SHP77 (cell line): ENCODE measurements at regions not wholly inside any gene's neighbourhood (a gene's known extent, or its start where the extent isn't known, plus 50 kb on each side); places are given as distances from the start of the nearest gene placed in this dataset.

ENCODE experiments used
- DNase-seq, 2 experiments: peaks; one replicate each; lab custom pipeline; 2025; lab: John Stamatoyannopoulos, UW

- no peak for DNase-seq
Observed at GRCh38 chr16:85971902-85972638, 73.1 kb downstream of the IRF8 start.

DNA sequence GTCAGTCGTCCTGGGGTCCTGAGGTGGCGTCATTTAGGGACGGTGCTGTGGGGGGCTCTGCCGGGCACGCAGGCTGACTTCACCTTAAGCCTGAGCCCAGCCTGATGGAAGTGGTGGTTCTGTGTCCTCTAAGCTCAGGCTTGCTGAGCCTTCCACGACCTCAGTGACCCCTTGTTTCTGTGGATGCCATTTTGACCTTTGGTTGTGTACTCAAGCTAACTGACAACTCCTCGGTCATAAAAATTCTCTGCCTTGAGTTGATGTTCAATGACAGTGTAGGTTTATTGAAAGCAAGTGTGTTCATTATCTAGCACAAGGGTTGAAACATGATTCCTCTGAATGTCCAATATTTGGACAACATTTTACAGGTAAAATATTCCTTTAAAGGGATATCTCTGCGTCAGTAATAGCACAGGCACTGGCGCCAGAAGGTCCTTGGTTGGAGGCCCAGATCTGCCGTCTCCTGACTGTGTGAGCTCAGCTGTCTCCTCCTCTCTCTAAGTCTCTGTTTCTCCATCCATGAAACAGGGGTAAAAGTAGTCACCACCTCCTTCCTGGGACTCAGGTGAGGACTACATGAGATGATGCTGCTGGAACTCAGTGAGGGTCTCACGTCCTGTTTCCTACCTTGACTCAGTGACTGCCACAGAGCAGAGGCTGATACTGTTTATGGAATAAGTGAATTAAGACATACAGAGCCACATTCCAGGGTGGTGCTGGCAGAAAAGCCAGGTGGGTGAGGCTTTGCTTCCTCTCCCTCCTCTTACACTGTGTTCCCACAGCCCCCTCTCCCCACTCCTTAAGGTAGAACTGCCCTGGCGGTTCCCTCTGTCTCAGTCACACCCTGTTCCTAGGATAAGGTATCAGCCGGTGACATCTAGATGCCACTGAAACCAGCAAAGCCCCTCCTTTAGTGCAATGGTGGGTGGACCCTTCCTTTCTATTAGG, 75.7 kb downstream of the IRF8 start:
- DNase-seq = no peak

DNA sequence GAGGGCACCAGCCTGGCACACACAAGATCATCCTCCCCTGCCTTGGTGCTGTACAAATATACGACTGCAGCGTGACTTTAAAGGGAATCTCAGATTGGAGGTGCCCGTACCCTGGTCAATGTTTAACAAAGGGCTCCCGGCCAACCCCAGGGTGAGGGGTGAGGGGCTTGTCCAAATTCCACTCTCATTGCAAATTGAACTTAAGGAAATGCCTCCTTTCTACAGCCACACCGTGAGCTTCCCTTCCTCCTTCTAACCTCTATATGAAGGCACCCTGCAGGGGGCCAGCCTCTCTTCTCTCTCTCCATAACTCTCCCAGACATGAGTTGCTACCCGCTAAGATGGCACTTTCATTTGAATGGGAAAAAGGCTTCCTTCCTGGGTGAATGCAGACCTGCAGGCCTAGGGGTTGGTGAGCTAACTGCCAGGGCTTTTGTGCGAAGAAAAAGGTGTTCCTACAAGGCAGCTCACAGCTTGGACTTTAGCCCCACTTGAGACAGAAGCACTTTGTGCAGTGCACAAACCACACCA, 76.6 kb downstream of the IRF8 start:
- no peak for DNase-seq

DNA sequence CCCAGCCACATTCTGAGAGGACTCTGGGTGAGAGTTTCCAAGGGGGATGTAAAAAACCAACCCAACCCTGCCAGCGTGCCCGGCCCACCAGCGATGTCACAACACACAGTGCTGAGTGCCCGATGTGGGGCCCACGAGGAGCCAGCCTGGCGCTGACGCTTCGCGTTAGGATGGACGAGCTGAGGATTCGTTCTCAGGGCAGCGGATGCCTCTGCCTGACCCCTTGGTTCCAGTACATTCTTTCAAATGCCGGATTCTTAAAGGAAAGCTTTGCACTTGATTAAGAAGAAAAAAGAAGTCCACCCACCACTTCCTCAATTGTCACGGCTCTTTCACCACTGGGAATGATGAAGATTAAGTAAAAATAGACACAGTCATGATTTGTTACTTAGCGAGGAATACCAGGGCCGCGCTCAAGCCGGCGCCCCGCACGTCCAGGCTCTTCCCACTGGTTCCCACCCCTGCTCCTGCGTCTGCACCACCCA, 79.4 kb downstream of the IRF8 start:
- no peak for DNase-seq

GRCh38 chr16:85978976-85979375, 80.0 kb downstream of the IRF8 start:
- no peak for DNase-seq

GRCh38 chr16:85979605-85980004, 80.6 kb downstream of the IRF8 start:
- no peak for DNase-seq

- DNase-seq = no peak
Observed at GRCh38 chr16:85980686-85981085, 81.7 kb downstream of the IRF8 start.

DNA sequence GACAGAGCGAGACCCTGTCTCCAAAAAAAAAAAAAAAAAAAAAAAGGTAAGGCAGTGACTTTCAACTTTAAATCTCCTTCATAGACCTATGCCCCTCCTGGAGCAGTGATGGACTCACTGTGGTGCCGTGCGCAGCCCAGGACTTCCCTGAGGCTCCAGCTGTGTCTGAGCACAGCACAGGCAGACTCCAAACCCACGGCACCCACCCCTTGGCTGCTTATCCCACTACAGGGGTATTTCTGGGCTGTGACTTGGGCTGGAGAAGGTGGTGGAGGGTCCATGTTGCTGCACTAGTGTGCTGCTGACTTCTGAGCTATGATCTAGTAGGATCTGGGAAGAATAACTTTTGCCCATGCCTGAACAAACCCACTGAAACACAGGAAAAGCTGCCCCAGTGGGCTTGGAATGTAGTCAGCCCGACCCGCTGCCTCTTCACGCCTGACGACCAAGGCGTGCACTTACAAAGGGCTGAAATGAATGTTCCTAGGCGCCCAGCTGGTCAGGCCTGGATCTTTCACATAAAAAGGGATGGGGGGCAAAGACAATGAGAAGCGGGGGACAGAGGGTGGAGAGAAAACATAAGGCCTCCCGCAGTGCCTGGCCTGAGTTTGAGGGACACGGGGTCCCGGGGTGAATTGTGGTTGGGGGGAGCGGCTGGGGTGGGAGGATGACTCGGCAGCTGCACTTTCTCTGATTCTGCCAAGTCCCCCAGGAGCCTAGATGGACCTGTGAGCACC, 83.0 kb downstream of the IRF8 start:
- DNase-seq = no peak

GRCh38 chr16:85982563-85982939, 83.6 kb downstream of the IRF8 start:
- no peak for DNase-seq

- no peak for DNase-seq
Observed at GRCh38 chr16:85983064-85983463, 84.1 kb downstream of the IRF8 start.

DNA sequence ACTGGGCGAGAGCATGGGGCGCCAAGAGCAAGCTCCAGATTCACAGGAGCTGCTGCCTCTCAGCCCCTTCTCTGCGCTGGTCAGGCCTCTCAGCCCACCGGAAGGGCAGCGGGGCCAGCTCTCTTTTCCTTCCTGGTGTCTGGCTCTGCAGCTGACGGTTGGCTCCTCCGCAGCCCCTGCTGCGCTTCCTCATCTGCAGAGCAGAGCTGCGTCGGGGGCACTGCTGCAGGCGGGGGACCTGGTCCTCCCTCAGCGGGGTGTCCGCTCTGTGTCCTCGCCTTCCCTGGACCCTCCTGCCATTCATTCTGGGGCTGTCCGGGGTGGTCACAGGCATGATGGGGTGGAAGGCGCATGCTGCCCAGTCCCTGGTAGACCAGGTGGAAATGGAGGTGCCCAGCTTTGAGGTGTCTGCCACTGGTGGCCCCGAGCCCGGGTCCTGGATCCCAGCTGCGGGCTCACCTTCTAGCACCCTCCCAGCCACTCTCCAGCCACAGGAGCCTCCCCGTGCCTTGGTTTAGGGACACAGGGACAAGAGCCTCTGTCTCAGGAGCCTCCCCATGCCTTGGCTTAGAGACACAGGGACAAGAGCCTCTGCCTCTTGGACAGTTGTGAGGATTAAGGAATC, 84.8 kb downstream of the IRF8 start:
- no peak for DNase-seq

GRCh38 chr16:85984231-85984880, 85.4 kb downstream of the IRF8 start:
- no peak for DNase-seq

- DNase-seq = no peak
Observed at GRCh38 chr16:85984947-85985451, 86.0 kb downstream of the IRF8 start.

- DNase-seq = no peak
Observed at GRCh38 chr16:85986931-85987749, 88.2 kb downstream of the IRF8 start.

DNA sequence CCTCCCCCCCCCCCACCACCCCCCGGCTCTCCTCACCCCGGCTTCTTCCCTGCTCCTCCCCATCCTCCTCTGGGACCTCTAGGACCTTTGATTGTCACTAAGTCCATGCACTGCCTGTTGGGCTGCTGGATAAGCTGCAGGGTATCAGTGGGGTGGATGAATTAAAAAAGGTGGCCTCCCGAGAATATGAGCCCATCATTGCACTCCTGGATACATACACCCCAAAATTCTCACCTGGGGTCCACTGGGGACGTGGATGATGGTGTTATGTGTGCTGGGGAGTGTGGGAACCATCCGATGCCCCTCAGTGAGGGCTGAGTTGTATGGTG, 88.8 kb downstream of the IRF8 start:
- DNase-seq = no peak

DNA sequence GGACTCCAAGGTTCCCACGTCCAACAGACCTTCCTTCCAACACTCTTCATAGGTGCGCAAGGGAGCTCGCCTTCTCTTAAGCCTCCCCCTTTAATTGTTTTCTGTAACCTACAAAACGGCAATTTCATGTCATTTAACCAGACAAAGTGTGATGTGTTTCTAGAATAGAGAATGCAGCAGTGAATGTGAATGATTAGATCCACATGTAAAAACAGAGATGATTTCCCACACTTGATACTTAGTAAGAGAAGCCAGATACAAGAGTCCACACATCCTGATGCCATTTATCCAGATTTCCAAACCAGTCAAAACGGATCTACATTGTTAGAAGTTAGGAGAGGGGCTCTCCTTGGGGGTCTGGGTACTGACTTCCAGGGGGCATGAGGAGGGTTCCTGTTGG, 89.3 kb downstream of the IRF8 start:
- no peak for DNase-seq

GRCh38 chr16:85988723-85989313, 89.9 kb downstream of the IRF8 start:
- no peak for DNase-seq

- no peak for DNase-seq
Observed at GRCh38 chr16:85989376-85989775, 90.4 kb downstream of the IRF8 start.

GRCh38 chr16:85989863-85990643, 91.1 kb downstream of the IRF8 start:
- no peak for DNase-seq
